GM19455 (cell line): ENCODE measurements at regions not wholly inside any gene's neighbourhood (a gene's known extent, or its start where the extent isn't known, plus 50 kb on each side); places are given as distances from the start of the nearest gene placed in this dataset.

Experiments used
- ATAC-seq: cut with Tn5 transposase; IDR thresholded peaks from one replicate; pipeline ENCODE4 v1.9.1; 2021; ENCODE audit not compliant: unreplicated experiment

- ATAC-seq: no peak
Measured at GRCh38 chr4:130563185-130563888, 1467.4 kb downstream of the C4orf33 start.

GRCh38 chr4:130563889-130564418, 1468.0 kb downstream of the C4orf33 start:
- no peak for ATAC-seq

DNA sequence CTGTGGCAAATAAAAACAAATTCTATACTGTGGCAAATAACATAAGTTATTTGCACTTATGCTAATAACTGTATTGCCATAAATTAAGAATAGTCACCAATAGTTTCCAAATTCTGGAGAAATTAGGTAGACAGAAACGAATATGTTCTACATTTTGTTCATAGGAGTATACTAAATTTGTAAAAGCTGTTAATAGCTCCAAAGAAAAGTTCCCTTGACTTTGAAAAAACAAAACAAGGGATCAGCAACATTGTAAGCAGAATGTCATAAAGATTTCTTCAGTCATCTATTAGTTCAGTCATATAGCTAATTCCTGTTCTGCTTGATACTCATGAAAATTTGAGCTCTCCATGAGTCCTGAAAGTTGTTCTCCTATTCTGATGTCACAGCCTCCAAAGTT, 1472.8 kb downstream of the C4orf33 start:
- no peak for ATAC-seq

DNA sequence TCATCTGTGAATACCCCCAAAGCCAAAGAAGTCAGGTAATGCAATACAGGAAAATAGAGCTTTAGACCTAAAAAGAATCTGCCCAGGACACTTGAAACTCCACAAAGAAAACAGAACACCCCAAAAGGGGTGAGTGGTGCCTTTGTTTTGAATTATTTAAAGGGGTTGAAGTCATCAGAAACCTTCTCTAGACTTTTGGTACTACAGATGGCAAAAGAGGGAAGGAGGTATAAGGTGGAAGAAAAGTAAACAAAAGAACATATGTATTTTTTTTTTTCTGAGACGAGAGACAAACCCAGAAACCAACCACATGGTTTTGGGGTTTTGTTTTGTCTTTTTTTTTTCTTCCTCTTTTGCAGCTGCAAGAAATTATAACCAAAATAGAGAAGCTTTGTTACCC, 1477.8 kb downstream of the C4orf33 start:
- ATAC-seq: no peak

- ATAC-seq: no peak
Measured at GRCh38 chr4:130574215-130574614, 1478.3 kb downstream of the C4orf33 start.

- no peak for ATAC-seq
Measured at GRCh38 chr4:130576218-130576617, 1480.3 kb downstream of the C4orf33 start.

DNA sequence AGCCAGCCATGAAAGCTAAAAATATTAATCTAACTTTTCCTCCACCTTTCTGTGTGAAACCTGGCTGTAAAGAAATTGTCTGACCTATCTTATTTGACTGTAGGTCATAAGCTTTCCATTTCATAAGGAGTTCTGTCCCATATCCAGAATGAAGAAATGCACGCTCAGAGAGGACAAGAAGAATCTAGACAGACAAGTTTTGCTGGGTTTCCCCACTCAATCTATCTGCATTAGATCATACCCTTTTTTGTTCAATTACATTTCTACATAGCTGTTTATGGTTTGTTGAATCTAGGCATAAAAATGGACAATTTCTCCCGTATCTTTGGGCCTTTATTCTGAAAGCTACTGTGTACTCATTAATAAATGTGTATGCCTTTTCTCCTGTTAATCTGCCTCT, 1495.1 kb downstream of the C4orf33 start:
- ATAC-seq: no peak

- ATAC-seq: no peak
Measured at GRCh38 chr4:130600706-130601105, 1504.8 kb downstream of the C4orf33 start.

DNA sequence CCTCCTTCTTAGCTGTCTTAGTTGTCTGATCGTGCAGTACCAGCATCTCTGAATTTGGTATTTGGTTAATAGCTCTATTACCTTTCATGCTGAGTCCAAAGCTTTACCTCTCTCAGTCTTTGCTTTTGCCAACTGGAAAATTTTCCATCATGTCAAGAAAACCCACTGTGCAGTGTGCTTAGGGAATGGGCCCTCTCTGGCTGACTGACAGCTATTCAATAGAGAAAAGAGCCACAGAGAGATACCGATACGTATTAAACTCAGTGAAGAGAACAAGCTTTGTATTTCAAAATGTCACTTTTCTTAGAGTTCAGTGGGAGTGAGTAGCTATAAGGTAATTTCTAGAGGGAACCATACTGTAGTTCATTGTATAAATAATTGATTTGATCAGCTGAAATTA, 1507.1 kb downstream of the C4orf33 start:
- ATAC-seq: no peak

- ATAC-seq: no peak
Measured at GRCh38 chr4:130608121-130608520, 1512.2 kb downstream of the C4orf33 start.

DNA sequence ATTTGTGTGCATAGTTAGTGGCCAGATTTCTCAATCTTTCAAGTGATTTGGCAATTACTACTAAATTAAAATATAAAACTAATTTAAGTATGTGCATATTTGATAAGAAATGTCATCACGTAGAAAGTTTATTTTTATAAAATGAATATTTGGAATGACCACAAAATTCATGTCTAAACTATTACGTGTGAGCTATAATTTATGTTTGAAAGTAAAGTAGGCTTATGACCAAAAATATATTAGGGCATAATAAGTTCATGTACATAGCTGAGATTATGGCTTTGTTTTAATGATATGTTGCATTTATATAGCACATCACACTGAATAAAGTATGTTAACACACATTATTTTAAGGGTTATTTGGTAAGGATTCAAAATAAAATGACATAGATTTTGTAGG, 1532.6 kb downstream of the C4orf33 start:
- ATAC-seq: no peak

GRCh38 chr4:130632731-130633604, 1537.0 kb downstream of the C4orf33 start:
- ATAC-seq: no peak

GRCh38 chr4:130636486-130636885, 1540.5 kb downstream of the C4orf33 start:
- no peak for ATAC-seq

DNA sequence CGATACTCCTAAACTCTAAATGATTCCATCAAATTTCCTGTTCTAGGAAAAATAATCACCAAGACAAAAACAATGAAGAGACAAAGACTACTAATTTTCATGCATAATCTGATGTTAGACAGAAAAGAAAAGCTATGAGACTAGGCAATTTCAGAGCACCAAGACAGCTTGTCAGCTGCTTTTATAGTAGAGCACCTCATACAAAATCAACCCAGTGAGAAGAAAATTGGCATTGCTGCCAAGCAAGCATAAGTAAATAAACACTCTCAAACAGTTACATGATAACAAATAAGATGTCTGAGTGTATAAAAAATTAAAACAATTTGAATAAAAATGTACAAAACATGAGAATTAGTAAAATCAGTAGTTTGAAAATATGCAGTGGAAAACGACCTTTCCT, 1544.6 kb downstream of the C4orf33 start:
- no peak for ATAC-seq

GRCh38 chr4:130646886-130647285, 1550.9 kb downstream of the C4orf33 start:
- no peak for ATAC-seq

GRCh38 chr4:130648570-130648969, 1552.6 kb downstream of the C4orf33 start:
- no peak for ATAC-seq

DNA sequence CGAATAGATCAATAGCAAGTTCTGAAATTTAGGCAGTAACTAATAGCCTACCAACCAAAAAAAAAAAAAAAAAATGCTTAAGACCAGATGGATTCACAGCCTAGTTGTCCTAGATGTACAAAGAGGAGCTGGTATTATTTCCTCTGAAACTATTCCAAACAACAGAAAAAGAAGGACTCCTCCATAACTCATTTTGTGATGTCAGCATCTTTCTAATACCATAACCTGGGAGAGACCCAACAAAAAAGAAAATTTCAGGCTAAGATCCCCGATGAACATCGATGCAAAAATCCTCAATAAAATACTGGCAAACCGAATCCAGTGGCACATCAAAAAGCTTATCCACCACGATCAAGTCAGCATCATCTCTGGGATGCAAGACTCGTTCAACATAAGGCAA, 1557.9 kb downstream of the C4orf33 start:
- no peak for ATAC-seq

GRCh38 chr4:130659320-130659719, 1563.4 kb downstream of the C4orf33 start:
- ATAC-seq: no peak

GRCh38 chr4:130668859-130669258, 1572.9 kb downstream of the C4orf33 start:
- no peak for ATAC-seq

DNA sequence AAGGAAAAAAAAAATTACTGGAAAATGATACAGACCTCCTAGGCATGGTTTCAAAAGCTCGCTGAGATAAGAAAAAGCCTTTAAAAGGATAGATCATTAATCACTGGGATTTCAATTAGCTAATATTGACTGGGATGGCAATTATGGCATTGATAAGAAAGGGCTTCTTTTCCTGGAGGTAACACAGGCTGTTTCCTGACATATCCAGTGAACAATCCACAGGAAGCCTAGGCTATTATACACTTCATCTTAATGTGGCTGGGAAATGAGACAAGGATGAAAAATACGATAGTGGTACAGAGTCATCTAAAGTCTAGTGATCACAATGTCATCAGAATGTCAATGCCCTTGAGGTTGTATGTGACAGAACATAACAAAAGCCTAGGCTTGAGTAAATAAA, 1579.3 kb downstream of the C4orf33 start:
- ATAC-seq: no peak

- ATAC-seq: no peak
Measured at GRCh38 chr4:130689181-130689580, 1593.2 kb downstream of the C4orf33 start.

DNA sequence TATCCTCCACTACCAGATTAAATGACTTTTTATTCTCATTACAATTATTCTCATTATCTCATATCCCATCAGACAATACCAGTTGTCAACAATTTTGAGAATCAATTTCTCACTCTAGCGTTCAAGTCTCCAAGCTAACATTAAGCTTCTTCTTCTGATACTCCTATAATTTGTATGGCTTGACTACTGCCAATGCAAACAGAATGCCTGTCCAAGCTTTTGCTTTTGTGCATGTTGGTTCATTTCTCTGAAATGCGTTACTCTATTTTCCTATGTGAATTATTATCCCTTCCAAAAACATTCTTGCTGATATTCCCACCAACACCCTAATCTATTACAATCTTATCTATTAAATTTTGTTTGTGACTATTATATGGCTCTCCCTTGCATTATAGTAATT, 1602.3 kb downstream of the C4orf33 start:
- ATAC-seq: no peak
